ENCODE measurements at regions not wholly inside any gene's neighbourhood (a gene's known extent, or its start where the extent isn't known, plus 50 kb on each side); places are given as distances from the start of the nearest gene placed in this dataset.

DNA sequence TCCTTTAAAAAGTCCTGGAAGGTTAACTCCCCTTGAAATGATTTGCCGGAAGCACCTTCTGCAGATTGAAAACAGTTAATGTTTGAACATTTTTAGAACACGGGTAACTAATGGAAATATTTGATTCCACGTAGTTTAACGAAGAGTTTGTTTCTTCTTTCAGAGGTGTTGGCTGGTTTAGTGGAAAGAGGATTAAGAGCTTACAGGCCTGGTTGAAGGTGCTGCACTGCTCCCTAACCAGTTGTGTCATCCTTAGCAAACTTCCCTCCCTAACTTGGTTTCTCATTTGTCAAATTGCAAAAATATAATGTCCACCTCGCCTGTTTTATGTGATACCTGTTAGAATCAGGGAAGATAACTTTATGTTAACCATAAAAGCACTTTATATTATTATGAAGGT, 243.0 kb upstream of the FZD8 start:
- H3K9ac ChIP-seq (ENCODE audit: low read length), result no peak overlapping the region
- no peak overlapping the region for H3K4me3 ChIP-seq (replicated peaks in 1 of 2; ENCODE audit: low read depth in 1 of 2, low read length in 2 of 2)
- TF ChIP-seq, protein P1, sequence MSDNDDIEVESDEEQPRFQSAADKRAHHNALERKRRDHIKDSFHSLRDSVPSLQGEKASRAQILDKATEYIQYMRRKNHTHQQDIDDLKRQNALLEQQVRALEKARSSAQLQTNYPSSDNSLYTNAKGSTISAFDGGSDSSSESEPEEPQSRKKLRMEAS (IDR thresholded peaks at IDR 0.05), result no peak
- no peak for TF ChIP-seq CBX3 (IDR thresholded peaks at IDR 0.05; ENCODE audit: low read depth)
- no peak for TF ChIP-seq SP1 (IDR thresholded peaks at IDR 0.05; ENCODE audit: low read depth)
- TF ChIP-seq, protein P2, sequence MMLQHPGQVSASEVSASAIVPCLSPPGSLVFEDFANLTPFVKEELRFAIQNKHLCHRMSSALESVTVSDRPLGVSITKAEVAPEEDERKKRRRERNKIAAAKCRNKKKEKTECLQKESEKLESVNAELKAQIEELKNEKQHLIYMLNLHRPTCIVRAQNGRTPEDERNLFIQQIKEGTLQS (IDR thresholded peaks at IDR 0.05), result no peak
- TF ChIP-seq POLR2A (IDR thresholded peaks at IDR 0.05; ENCODE audit: borderline replicate concordance, extremely low read depth, insufficient read depth, insufficient read length), result no peak
- TF ChIP-seq, protein P3, sequence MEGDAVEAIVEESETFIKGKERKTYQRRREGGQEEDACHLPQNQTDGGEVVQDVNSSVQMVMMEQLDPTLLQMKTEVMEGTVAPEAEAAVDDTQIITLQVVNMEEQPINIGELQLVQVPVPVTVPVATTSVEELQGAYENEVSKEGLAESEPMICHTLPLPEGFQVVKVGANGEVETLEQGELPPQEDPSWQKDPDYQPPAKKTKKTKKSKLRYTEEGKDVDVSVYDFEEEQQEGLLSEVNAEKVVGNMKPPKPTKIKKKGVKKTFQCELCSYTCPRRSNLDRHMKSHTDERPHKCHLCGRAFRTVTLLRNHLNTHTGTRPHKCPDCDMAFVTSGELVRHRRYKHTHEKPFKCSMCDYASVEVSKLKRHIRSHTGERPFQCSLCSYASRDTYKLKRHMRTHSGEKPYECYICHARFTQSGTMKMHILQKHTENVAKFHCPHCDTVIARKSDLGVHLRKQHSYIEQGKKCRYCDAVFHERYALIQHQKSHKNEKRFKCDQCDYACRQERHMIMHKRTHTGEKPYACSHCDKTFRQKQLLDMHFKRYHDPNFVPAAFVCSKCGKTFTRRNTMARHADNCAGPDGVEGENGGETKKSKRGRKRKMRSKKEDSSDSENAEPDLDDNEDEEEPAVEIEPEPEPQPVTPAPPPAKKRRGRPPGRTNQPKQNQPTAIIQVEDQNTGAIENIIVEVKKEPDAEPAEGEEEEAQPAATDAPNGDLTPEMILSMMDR (IDR thresholded peaks at IDR 0.05 in 2 of 3, conservative IDR thresholded peaks at IDR 0.05 in 1 of 3; ENCODE audit: borderline replicate concordance in 1 of 3, insufficient read depth in 1 of 3, low read depth in 2 of 3, low read length in 2 of 3), result no peak
- no peak for TF ChIP-seq EGR1 (IDR thresholded peaks at IDR 0.05; ENCODE audit: low read depth)
- TF ChIP-seq, protein P4, sequence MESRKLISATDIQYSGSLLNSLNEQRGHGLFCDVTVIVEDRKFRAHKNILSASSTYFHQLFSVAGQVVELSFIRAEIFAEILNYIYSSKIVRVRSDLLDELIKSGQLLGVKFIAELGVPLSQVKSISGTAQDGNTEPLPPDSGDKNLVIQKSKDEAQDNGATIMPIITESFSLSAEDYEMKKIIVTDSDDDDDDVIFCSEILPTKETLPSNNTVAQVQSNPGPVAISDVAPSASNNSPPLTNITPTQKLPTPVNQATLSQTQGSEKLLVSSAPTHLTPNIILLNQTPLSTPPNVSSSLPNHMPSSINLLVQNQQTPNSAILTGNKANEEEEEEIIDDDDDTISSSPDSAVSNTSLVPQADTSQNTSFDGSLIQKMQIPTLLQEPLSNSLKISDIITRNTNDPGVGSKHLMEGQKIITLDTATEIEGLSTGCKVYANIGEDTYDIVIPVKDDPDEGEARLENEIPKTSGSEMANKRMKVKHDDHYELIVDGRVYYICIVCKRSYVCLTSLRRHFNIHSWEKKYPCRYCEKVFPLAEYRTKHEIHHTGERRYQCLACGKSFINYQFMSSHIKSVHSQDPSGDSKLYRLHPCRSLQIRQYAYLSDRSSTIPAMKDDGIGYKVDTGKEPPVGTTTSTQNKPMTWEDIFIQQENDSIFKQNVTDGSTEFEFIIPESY (IDR thresholded peaks at IDR 0.05; ENCODE audit: extremely low read depth, insufficient replicate concordance, low read length), result no peak
- H3K4me1 ChIP-seq (ENCODE audit: control insufficient read depth in 1 of 2, insufficient read depth in 2 of 2, low read length in 2 of 2), result no peaks in the 10 kb centered on the region
- BruUV-seq (replicated peaks), result no TSS peak
- no peaks in the 10 kb centered on the region for H3K9me2 ChIP-seq (ENCODE audit: insufficient read depth)
- POLR2A ChIA-PET, result no interaction called here
- ATAC-seq (no peak), DNase-seq (ENCODE audit: low read depth, low spot score) (no peak)
- no peaks in the 10 kb centered on the region for H3K27me3 ChIP-seq (ENCODE audit: insufficient read depth, low read length)
- no peak overlapping the region for H3K27ac ChIP-seq (ENCODE audit: low read depth, low read length)
- no peak overlapping the region for H3K4me2 ChIP-seq (ENCODE audit: low read length)
- CTCF ChIA-PET, result no interaction called here
- no peaks in the 10 kb centered on the region for H3K79me2 ChIP-seq (ENCODE audit: insufficient read depth, low read length)
- intact Hi-C loops (cut with micrococcal nuclease), result no loop called here
- H4K20me1 ChIP-seq (ENCODE audit: insufficient read depth), result no peaks in the 10 kb centered on the region
- RAD21 ChIA-PET (ENCODE audit: low non-redundant PET in 1 of 2, low total read pairs in 2 of 2, uncharacterized antibody in 2 of 2, unreplicated experiment in 2 of 2), result no interaction called here
- no peak overlapping the region for H2AFZ ChIP-seq (ENCODE audit: low read depth, low read length, poor library complexity, severe bottlenecking)
- no peaks in the 10 kb centered on the region; a peak in 1 of 4 replicates for H3K9me3 ChIP-seq (ENCODE audit: control insufficient read depth in 1 of 2, insufficient read depth in 1 of 2, low read depth in 1 of 2, low read length in 2 of 2)
- H3K36me3 ChIP-seq (ENCODE audit: control insufficient read depth in 1 of 2, insufficient read depth in 2 of 2, low read length in 2 of 2), result no peaks in the 10 kb centered on the region
